ENCODE measurements at regions not wholly inside any gene's neighbourhood (a gene's known extent, or its start where the extent isn't known, plus 50 kb on each side); places are given as distances from the start of the nearest gene placed in this dataset.

DNA sequence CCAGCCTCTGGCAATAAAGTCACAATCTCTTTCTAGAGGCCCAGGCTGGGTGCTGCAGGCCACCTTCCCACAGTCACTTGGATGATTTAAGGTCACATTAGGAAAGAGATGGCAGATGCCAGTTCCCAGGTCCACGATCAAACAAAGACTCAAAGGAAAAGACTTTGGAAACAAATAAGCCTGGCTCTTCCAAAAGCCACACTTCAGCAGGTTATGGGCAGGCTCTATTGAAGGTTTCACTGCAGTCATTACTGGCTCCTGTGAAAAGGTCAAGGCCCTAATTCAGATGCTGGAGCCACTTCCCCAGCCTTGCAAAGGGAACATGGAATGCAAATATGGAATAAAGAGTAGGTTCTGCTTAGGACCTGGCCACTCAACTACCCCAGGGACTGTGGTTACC lies 104.0 kb upstream of the ZNF32 start:
- Histone ChIP-seq H3K27me3 (ENCODE audit: insufficient read depth, low read length, poor library complexity, severe bottlenecking) (no peaks in the 10 kb centered on the region), H3K4me2 (ENCODE audit: low read depth, low read length, poor library complexity, severe bottlenecking) (no peak overlapping the region), H3F3A (ENCODE audit: low read depth) (no peaks in the 10 kb centered on the region), H3K9me3 (ENCODE audit: insufficient read depth, low read depth, low read length) (no peaks in the 10 kb centered on the region), H2AFZ (ENCODE audit: low read length) (no peak overlapping the region), H3K9me2 (replicated peaks; ENCODE audit: low read depth, low read length) (no peaks in the 10 kb centered on the region), H3K4me1 (ENCODE audit: insufficient read depth, low read length, poor library complexity, severe bottlenecking) (peaks cover 13% of the 10 kb centered on the region), H3K79me2 (ENCODE audit: insufficient read depth, low read length) (no peaks in the 10 kb centered on the region), H3K9ac (ENCODE audit: low read depth, low read length, poor library complexity, severe bottlenecking) (no peak overlapping the region), H3K36me3 (ENCODE audit: insufficient read depth, low read length) (no peaks in the 10 kb centered on the region), H3K4me3 (ENCODE audit: low read length, poor library complexity, severe bottlenecking) (no peak overlapping the region), H4K20me1 (ENCODE audit: insufficient read depth, low read length, poor library complexity, severe bottlenecking) (no peaks in the 10 kb centered on the region)
- no peak for TF ChIP-seq EZH2phosphoT487 (IDR thresholded peaks at IDR 0.05; ENCODE audit: borderline replicate concordance)
- TF ChIP-seq, protein P1, sequence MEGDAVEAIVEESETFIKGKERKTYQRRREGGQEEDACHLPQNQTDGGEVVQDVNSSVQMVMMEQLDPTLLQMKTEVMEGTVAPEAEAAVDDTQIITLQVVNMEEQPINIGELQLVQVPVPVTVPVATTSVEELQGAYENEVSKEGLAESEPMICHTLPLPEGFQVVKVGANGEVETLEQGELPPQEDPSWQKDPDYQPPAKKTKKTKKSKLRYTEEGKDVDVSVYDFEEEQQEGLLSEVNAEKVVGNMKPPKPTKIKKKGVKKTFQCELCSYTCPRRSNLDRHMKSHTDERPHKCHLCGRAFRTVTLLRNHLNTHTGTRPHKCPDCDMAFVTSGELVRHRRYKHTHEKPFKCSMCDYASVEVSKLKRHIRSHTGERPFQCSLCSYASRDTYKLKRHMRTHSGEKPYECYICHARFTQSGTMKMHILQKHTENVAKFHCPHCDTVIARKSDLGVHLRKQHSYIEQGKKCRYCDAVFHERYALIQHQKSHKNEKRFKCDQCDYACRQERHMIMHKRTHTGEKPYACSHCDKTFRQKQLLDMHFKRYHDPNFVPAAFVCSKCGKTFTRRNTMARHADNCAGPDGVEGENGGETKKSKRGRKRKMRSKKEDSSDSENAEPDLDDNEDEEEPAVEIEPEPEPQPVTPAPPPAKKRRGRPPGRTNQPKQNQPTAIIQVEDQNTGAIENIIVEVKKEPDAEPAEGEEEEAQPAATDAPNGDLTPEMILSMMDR (conservative IDR thresholded peaks at IDR 0.05; ENCODE audit: low read length): no peak

- Histone ChIP-seq H3K27me3 (ENCODE audit: insufficient read depth, low read length, poor library complexity, severe bottlenecking) (no peaks in the 10 kb centered on the region), H3K36me3 (ENCODE audit: insufficient read depth, low read length) (no peaks in the 10 kb centered on the region), H3F3A (ENCODE audit: low read depth) (no peaks in the 10 kb centered on the region), H4K20me1 (ENCODE audit: insufficient read depth, low read length, poor library complexity, severe bottlenecking) (no peaks in the 10 kb centered on the region), H3K79me2 (ENCODE audit: insufficient read depth, low read length) (no peaks in the 10 kb centered on the region), H3K9me2 (replicated peaks; ENCODE audit: low read depth, low read length) (no peaks in the 10 kb centered on the region), H3K9me3 (ENCODE audit: insufficient read depth, low read depth, low read length) (no peaks in the 10 kb centered on the region), H3K4me2 (ENCODE audit: low read depth, low read length, poor library complexity, severe bottlenecking) (no peak overlapping the region), H3K9ac (ENCODE audit: low read depth, low read length, poor library complexity, severe bottlenecking) (no peak overlapping the region), H3K4me3 (ENCODE audit: low read length, poor library complexity, severe bottlenecking) (no peak overlapping the region), H2AFZ (ENCODE audit: low read length) (no peak overlapping the region), H3K4me1 (ENCODE audit: insufficient read depth, low read length, poor library complexity, severe bottlenecking) (peaks cover 22% of the 10 kb centered on the region)
- TF ChIP-seq EZH2phosphoT487 (IDR thresholded peaks at IDR 0.05; ENCODE audit: borderline replicate concordance): no peak
- TF ChIP-seq, protein P1 (conservative IDR thresholded peaks at IDR 0.05; ENCODE audit: low read length): no peak
These were observed 103.0 kb upstream of the ZNF32 start for GRCh38 chr10:43751646-43752045.

GRCh38 chr10:43749940-43750552 lies 101.4 kb upstream of the ZNF32 start:
- Histone ChIP-seq H3K4me3 (ENCODE audit: low read length, poor library complexity, severe bottlenecking) (no peak overlapping the region), H3K9me2 (replicated peaks; ENCODE audit: low read depth, low read length) (no peaks in the 10 kb centered on the region), H3K9ac (ENCODE audit: low read depth, low read length, poor library complexity, severe bottlenecking) (no peak overlapping the region), H4K20me1 (ENCODE audit: insufficient read depth, low read length, poor library complexity, severe bottlenecking) (no peaks in the 10 kb centered on the region), H3K4me1 (ENCODE audit: insufficient read depth, low read length, poor library complexity, severe bottlenecking) (peaks cover 16% of the 10 kb centered on the region), H3K36me3 (ENCODE audit: insufficient read depth, low read length) (no peaks in the 10 kb centered on the region), H3K27me3 (ENCODE audit: insufficient read depth, low read length, poor library complexity, severe bottlenecking) (no peaks in the 10 kb centered on the region), H3K9me3 (ENCODE audit: insufficient read depth, low read depth, low read length) (no peaks in the 10 kb centered on the region), H3K79me2 (ENCODE audit: insufficient read depth, low read length) (no peaks in the 10 kb centered on the region), H2AFZ (ENCODE audit: low read length) (no peak overlapping the region), H3F3A (ENCODE audit: low read depth) (no peaks in the 10 kb centered on the region), H3K4me2 (ENCODE audit: low read depth, low read length, poor library complexity, severe bottlenecking) (no peak overlapping the region)
- no peak for TF ChIP-seq EZH2phosphoT487 (IDR thresholded peaks at IDR 0.05; ENCODE audit: borderline replicate concordance)
- TF ChIP-seq, protein P1 (conservative IDR thresholded peaks at IDR 0.05; ENCODE audit: low read length): no peak
